Karpas-422 (cell line): ENCODE measurements at regions not wholly inside any gene's neighbourhood (a gene's known extent, or its start where the extent isn't known, plus 50 kb on each side); places are given as distances from the start of the nearest gene placed in this dataset.

Experiments
- DNase-seq: peaks from one replicate; pipeline ENCODE4 v3.0.0-alpha.2; 2015
- H2AFZ ChIP-seq: fragments of 200-600 bp; sonication (generic); 2 replicates; pipeline ENCODE4 v1.6.1; 2014; ENCODE audit warnings: antibody characterized with exemption, low read length, mixed read lengths
- H3K27ac ChIP-seq: fragments of 200-600 bp; sonication (generic); 2 replicates; pipeline ENCODE4 v1.5.1; 2014; ENCODE audit warnings: mild to moderate bottlenecking, low read length, moderate library complexity
- H3K27me3 ChIP-seq: fragments of 200-600 bp; sonication (generic); 2 replicates; pipeline ENCODE4 v1.6.1; 2014; ENCODE audit warnings: low read length, mixed read lengths
- H3K36me3 ChIP-seq: fragments of 200-600 bp; sonication (generic); 2 replicates; pipeline ENCODE4 v1.6.1; 2014; ENCODE audit warnings: low read length, mixed read lengths; ENCODE audit not compliant: insufficient read depth
- H3K4me1 ChIP-seq: fragments of 200-600 bp; sonication (generic); 2 replicates; pipeline ENCODE4 v1.6.1; 2014; ENCODE audit warnings: mild to moderate bottlenecking, low read length, mixed read lengths
- H3K4me2 ChIP-seq: fragments of 200-600 bp; sonication (generic); 2 replicates; pipeline ENCODE4 v1.6.1; 2014; ENCODE audit warnings: low read length, low read depth, mild to moderate bottlenecking; ENCODE audit not compliant: poor library complexity, severe bottlenecking
- H3K4me3 ChIP-seq: fragments of 200-600 bp; sonication (generic); 2 replicates; pipeline ENCODE4 v1.5.1; 2014; ENCODE audit warnings: mild to moderate bottlenecking, antibody characterized with exemption, low read length, mixed read lengths
- H3K79me2 ChIP-seq: fragments of 200-600 bp; sonication (generic); 2 replicates; pipeline ENCODE4 v1.6.1; 2014; ENCODE audit warnings: mild to moderate bottlenecking, low read length, mixed read lengths
- H3K9ac ChIP-seq: fragments of 200-600 bp; sonication (generic); 2 replicates; pipeline ENCODE4 v1.6.0; 2014; ENCODE audit warnings: low read length
- H3K9me2 ChIP-seq: fragments of 200-600 bp; sonication (generic), shearing (Covaris generic); replicated peaks from 2 replicates; pipeline ENCODE4 v1.6.0; 2014; ENCODE audit warnings: mild to moderate bottlenecking, low read length, moderate library complexity; ENCODE audit not compliant: insufficient read depth
- H3K9me3 ChIP-seq: fragments of 300-700, 200-600 bp; sonication (generic); 2 replicates; pipeline ENCODE4 v1.6.1; 2014; ENCODE audit warnings: low read length, mixed read lengths
- H4K20me1 ChIP-seq: fragments of 200-600 bp; sonication (generic); 2 replicates; pipeline ENCODE4 v1.6.1; 2014; ENCODE audit warnings: mild to moderate bottlenecking, antibody characterized with exemption, low read length, low read depth; ENCODE audit not compliant: insufficient read depth

GRCh38 chr16:60741810-60742209 is 1294.4 kb downstream of the CDH8 start:
- no peak for DNase-seq
- H3K4me1 ChIP-seq, result no peaks in the 10 kb centered on the region
- H2AFZ ChIP-seq, result no peak overlapping the region
- no peak overlapping the region for H3K27ac ChIP-seq
- H3K4me3 ChIP-seq, result no peak overlapping the region
- H3K9ac ChIP-seq, result no peak overlapping the region
- H3K9me3 ChIP-seq, result peaks cover 32% of the 10 kb centered on the region
- no peaks in the 10 kb centered on the region for H3K79me2 ChIP-seq
- no peak overlapping the region for H3K4me2 ChIP-seq
- H3K36me3 ChIP-seq, result no peaks in the 10 kb centered on the region
- H4K20me1 ChIP-seq, result no peaks in the 10 kb centered on the region
- no peaks in the 10 kb centered on the region for H3K9me2 ChIP-seq
- H3K27me3 ChIP-seq, result no peaks in the 10 kb centered on the region

GRCh38 chr16:60739737-60740683 is 1296.2 kb downstream of the CDH8 start:
- DNase-seq, result no peak
- Histone ChIP-seq H3K4me3 (no peak overlapping the region), H2AFZ (no peak overlapping the region), H3K4me1 (no peaks in the 10 kb centered on the region), H3K9me3 (peaks cover 33% of the 10 kb centered on the region), H3K9me2 (no peaks in the 10 kb centered on the region), H3K36me3 (no peaks in the 10 kb centered on the region), H3K27ac (no peak overlapping the region), H4K20me1 (no peaks in the 10 kb centered on the region), H3K4me2 (no peak overlapping the region), H3K79me2 (no peaks in the 10 kb centered on the region), H3K27me3 (no peaks in the 10 kb centered on the region), H3K9ac (no peak overlapping the region)

GRCh38 chr16:60731329-60732050 is 1304.7 kb downstream of the CDH8 start:
- Histone ChIP-seq H3K4me3 (no peak overlapping the region), H2AFZ (no peak overlapping the region), H3K27ac (no peak overlapping the region), H3K79me2 (no peaks in the 10 kb centered on the region), H4K20me1 (no peaks in the 10 kb centered on the region), H3K9me2 (0 out of 2 replicates have a peak, but pooled peaks cover 3% of the 10 kb centered on the region), H3K9me3 (peaks cover 33% of the 10 kb centered on the region), H3K27me3 (no peaks in the 10 kb centered on the region), H3K4me2 (no peak overlapping the region), H3K9ac (no peak overlapping the region), H3K36me3 (no peaks in the 10 kb centered on the region), H3K4me1 (no peaks in the 10 kb centered on the region)
- DNase-seq, result no peak

- H3K79me2 ChIP-seq, result no peaks in the 10 kb centered on the region
- H3K36me3 ChIP-seq, result no peaks in the 10 kb centered on the region
- H3K27ac ChIP-seq, result no peak overlapping the region
- DNase-seq, result no peak
- no peaks in the 10 kb centered on the region for H4K20me1 ChIP-seq
- no peak overlapping the region for H3K9ac ChIP-seq
- H3K4me1 ChIP-seq, result no peaks in the 10 kb centered on the region
- peaks cover 36% of the 10 kb centered on the region for H3K9me3 ChIP-seq
- no peak overlapping the region for H3K4me2 ChIP-seq
- no peak overlapping the region for H2AFZ ChIP-seq
- no peaks in the 10 kb centered on the region for H3K27me3 ChIP-seq
- no peak overlapping the region for H3K4me3 ChIP-seq
- 0 out of 2 replicates have a peak, but pooled peaks cover 3% of the 10 kb centered on the region for H3K9me2 ChIP-seq
Measured at GRCh38 chr16:60729051-60729450, 1307.2 kb downstream of the CDH8 start.

GRCh38 chr16:60727851-60728250 is 1308.4 kb downstream of the CDH8 start:
- Histone ChIP-seq H3K4me2 (no peak overlapping the region), H3K27me3 (no peaks in the 10 kb centered on the region), H3K9me3 (peaks cover 45% of the 10 kb centered on the region), H3K9me2 (0 out of 2 replicates have a peak, but pooled peaks cover 3% of the 10 kb centered on the region), H3K4me1 (no peaks in the 10 kb centered on the region), H3K4me3 (no peak overlapping the region), H3K9ac (no peak overlapping the region), H3K27ac (no peak overlapping the region), H4K20me1 (no peaks in the 10 kb centered on the region), H3K79me2 (no peaks in the 10 kb centered on the region), H3K36me3 (no peaks in the 10 kb centered on the region), H2AFZ (no peak overlapping the region)
- no peak for DNase-seq

DNA sequence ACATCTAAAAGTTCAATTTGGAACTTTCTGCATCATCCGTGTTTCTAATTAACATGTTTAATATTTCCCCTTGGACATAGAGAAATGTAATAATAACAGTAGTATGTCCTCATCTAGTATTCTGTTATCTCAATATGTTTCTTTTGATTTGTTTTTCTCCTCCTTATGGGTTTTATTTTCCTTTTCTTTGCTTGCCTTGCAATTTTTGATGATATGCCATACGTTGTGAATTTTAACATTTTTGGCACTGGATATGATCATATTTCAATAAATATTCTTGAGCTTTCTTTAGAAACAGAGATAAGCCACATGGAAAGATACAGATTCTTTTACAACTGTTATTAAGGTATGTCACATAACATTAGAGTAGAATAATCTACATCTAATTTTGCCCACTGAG is 1316.2 kb downstream of the CDH8 start:
- no peaks in the 10 kb centered on the region for H3K27me3 ChIP-seq
- no peak overlapping the region for H3K9ac ChIP-seq
- H3K9me2 ChIP-seq, result no peaks in the 10 kb centered on the region
- no peaks in the 10 kb centered on the region for H3K4me1 ChIP-seq
- no peaks in the 10 kb centered on the region for H3K79me2 ChIP-seq
- H4K20me1 ChIP-seq, result no peaks in the 10 kb centered on the region
- H3K36me3 ChIP-seq, result no peaks in the 10 kb centered on the region
- no peak overlapping the region for H3K4me3 ChIP-seq
- no peak overlapping the region for H3K27ac ChIP-seq
- no peak overlapping the region for H2AFZ ChIP-seq
- peaks cover 29% of the 10 kb centered on the region for H3K9me3 ChIP-seq
- no peak overlapping the region for H3K4me2 ChIP-seq
- DNase-seq, result no peak

- Histone ChIP-seq H3K9ac (no peak overlapping the region), H3K27me3 (no peaks in the 10 kb centered on the region), H2AFZ (no peak overlapping the region), H3K9me3 (peaks cover 21% of the 10 kb centered on the region), H3K4me2 (no peak overlapping the region), H3K27ac (no peak overlapping the region), H3K79me2 (no peaks in the 10 kb centered on the region), H3K4me1 (no peaks in the 10 kb centered on the region), H3K36me3 (no peaks in the 10 kb centered on the region), H4K20me1 (no peaks in the 10 kb centered on the region), H3K4me3 (no peak overlapping the region), H3K9me2 (no peaks in the 10 kb centered on the region)
- no peak for DNase-seq
Measured at GRCh38 chr16:60717808-60718207, 1318.4 kb downstream of the CDH8 start.

DNA sequence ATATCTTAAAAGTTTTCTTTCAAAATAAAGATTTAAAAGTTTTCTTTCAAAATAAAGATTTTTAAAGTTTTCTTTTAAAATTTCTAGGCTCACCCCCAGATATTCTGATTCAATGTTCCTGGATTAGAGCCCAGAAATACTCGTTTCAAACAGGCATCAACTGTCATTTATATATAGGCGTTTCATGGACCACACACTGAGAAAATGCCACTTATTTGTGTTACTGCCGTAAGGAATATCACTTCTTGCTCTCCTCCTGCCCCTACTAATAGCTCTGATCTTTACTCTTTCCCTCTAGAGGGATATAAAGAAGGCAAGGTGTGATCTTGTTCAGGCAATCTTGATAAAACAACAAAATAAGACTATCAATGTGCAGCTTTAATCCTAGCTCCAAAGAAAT is 1324.1 kb downstream of the CDH8 start:
- no peak for DNase-seq
- no peak overlapping the region for H2AFZ ChIP-seq
- no peak overlapping the region for H3K4me3 ChIP-seq
- H3K9me3 ChIP-seq, result peaks cover 15% of the 10 kb centered on the region; the same call in 1 of the 2 replicates
- H3K36me3 ChIP-seq, result no peaks in the 10 kb centered on the region
- no peaks in the 10 kb centered on the region for H3K27me3 ChIP-seq
- no peak overlapping the region for H3K27ac ChIP-seq
- no peaks in the 10 kb centered on the region for H4K20me1 ChIP-seq
- no peak overlapping the region for H3K9ac ChIP-seq
- no peaks in the 10 kb centered on the region for H3K4me1 ChIP-seq
- H3K9me2 ChIP-seq, result no peaks in the 10 kb centered on the region
- no peaks in the 10 kb centered on the region for H3K79me2 ChIP-seq
- no peak overlapping the region for H3K4me2 ChIP-seq
